H1 (cell line): ENCODE measurements at regions not wholly inside any gene's neighbourhood (a gene's known extent, or its start where the extent isn't known, plus 50 kb on each side); places are given as distances from the start of the nearest gene placed in this dataset.

ENCODE experiments used
- ATF3 ChIP-seq: IDR thresholded peaks from 2 replicates; pipeline ENCODE4 v1.6.1; 2011; ENCODE audit warnings: low read depth, mild to moderate bottlenecking, low read length; ENCODE audit not compliant: insufficient read depth
- CBX8 ChIP-seq: fragments of 300-800, 300-1000 bp; sonication (generic); IDR thresholded peaks from 2 replicates; pipeline ENCODE4 v1.7.1; 2016; ENCODE audit warnings: low read depth, low read length, borderline replicate concordance
- KDM4A ChIP-seq: IDR thresholded peaks from one replicate; pipeline ENCODE4 v1.7.1; 2012; ENCODE audit warnings: low read depth, mild to moderate bottlenecking, moderate library complexity, low read length, inconsistent platforms; ENCODE audit not compliant: severe bottlenecking
- RBBP5 ChIP-seq: IDR thresholded peaks from 2 replicates; pipeline ENCODE4 v1.7.1; 2012; ENCODE audit warnings: low read depth, mild to moderate bottlenecking, inconsistent platforms, low read length, moderate library complexity, borderline replicate concordance
- SIN3A ChIP-seq, 2 experiments: IDR thresholded peaks in 1 of 2; conservative IDR thresholded peaks in 1 of 2; 2 replicates each; pipeline ENCODE4 v1.6.1; 2011 to 2012; ENCODE audit warnings: low read length in 2 of 2, improper control_type of control experiment in 1 of 2, low read depth in 1 of 2, mild to moderate bottlenecking in 1 of 2
- SIRT6 ChIP-seq: IDR thresholded peaks from one replicate; pipeline ENCODE4 v1.7.1; 2012; ENCODE audit warnings: low read length, inconsistent platforms
- SIX5 ChIP-seq: IDR thresholded peaks from 2 replicates; pipeline ENCODE4 v1.6.1; 2011; ENCODE audit warnings: mild to moderate bottlenecking, low read depth, low read length
- SRF ChIP-seq: IDR thresholded peaks from 2 replicates; pipeline ENCODE4 v1.6.1; 2011; ENCODE audit warnings: mild to moderate bottlenecking, low read depth, low read length, moderate library complexity

- TF ChIP-seq SIN3A (conservative IDR thresholded peaks at IDR 0.05 in 1 of 2, IDR thresholded peaks at IDR 0.05 in 1 of 2; ENCODE audit: low read depth in 1 of 2, low read length in 2 of 2) (no peak), RBBP5 (no peak), ATF3 (no peak), SIRT6 (no peak), SRF (no peak), KDM4A (no peak), SIX5 (no peak), CBX8 (no peak)
- TF ChIP-seq, all 59 proteins: peak for 0
Measured at GRCh38 chr17:45693792-45694191, 90.3 kb upstream of the CRHR1 start (continued).
